Suppressor macrophage treated with lipopolysaccharide for 1 hour (primary cell): ENCODE measurements at regions not wholly inside any gene's neighbourhood (a gene's known extent, or its start where the extent isn't known, plus 50 kb on each side); places are given as distances from the start of the nearest gene placed in this dataset.
"Not testable (repeated sequence)": the region's sequence is repeated elsewhere in the genome, so short reads cannot be mapped to it uniquely, and the experiment has no call there.

ENCODE experiments used
- DNase-seq, 3 donors: peaks; one replicate each; pipeline ENCODE4 v3.0.0-alpha.2; 2020 to 2022

DNA sequence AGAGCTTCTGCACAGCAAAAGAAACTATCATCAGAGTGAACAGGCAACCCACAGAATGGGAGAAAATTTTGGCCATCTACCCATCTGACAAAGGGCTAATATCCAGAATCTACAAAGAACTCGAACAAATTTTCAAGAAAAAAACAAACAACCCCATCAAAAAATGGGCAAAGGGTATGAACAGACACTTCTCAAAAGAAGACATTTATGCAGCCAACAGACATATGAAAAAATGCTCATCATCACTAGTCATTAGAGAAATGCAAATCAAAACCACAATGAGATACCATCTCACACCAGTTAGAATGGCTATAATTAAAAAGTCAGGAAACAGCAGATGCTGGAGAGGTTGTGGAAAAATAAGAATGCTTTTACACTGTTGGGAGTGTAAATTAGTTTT lies 340.6 kb downstream of the TFAP2B start:
- not testable (repeated sequence) for DNase-seq

DNA sequence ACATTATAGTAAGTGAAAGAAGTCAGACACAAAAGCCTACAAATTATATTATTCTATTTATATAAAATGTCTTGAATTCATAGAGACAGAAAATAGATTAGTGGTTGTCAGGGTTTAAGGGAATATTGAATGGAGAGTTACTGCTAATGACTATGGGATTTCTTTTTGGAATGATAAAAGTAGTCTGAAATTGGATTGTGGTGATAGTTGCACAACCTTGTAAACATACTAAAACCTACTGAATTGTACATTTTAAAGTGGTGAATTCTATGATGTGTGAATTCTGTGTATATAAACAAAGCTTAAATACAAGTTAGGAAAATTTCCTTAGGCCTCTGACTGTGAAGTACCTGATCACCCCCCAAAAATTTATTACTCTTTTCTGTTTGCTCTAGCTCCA lies 343.1 kb downstream of the TFAP2B start:
- no peak for DNase-seq

DNA sequence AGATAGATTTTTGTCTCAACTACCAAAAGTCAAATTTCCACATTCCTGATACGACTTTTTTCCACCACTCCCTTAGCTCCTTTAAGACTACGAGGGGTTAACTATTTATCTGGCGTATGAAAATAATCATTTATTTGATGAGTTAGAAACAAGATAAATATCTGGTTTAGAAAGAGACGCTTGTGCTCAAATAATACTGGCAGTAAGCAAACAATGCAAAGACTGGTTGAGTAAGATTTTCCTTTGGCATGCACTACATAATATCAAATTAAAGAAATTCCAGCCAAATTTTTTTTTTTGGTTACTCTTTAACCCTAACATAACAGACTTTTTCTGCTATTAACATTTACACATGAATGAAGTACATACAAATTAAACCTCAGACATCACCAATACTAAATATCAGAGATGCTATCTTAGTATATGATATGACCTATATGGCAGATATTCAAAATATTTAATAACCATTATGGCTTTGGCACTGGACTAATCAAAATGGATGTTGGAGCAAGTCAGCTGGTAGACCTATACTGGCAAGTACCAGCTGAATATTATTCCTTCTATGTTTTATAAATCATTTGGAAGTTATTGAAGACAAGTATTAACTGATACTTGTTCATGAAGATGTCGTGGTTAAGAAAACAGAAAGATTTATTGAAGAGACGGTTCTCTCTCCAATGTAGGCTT lies 345.3 kb downstream of the TFAP2B start:
- DNase-seq, result no peak

DNA sequence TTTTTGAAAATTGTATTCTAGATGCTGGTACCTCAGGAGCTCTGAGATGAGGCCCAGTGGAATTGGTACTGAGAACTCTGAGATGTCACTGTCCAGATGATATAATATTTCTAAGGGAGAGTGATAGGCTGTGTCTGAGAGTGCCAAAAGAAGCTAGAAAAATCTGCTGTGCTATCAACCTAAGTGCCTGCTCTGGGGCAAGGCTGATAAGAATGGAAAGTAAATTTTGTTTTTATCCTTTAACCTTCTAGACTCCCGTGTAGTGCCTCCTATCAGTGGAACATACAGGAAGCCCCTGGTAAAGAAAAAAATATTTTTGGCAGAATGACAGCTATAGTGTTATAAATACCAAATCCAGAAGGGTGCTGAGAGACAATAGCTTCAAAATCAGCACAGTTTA lies 348.2 kb downstream of the TFAP2B start:
- no peak for DNase-seq

DNA sequence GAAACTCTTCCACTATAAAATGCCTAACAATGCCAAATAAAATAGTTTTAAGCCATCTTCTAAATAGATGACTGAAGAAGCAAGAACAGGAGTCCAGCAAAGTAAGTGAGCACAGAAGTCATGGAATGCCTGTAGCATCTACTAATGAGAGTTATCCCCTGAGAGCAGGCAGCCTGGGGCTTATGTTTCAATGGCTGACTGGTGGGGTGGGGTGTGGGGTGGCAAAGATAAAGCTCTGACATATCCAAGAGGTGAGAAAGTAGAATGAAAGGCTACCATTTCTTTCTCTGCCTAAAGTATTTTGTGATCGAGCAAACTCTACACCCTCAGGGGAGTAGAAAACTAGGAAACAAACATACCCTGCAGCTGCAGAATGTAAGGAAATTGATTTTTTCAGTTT lies 348.8 kb downstream of the TFAP2B start:
- DNase-seq, result no peak

DNA sequence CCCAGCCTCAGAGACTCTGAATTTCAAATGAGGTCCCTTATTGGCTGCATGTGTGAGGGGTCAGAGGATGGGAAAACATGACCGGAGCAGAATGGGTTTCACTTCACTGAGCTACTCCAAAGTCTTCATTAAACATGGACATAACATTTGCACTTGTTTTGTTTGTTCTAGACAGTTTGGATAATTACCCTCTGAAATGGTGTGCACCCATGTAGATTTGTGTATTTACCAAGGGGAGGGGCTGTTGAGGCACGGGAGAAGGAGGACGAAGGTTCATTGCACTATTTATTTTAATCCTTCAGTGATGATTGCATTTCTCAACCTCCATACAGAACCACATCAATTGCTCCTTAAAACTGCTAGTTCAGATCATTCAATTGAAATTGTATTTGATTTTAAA lies 364.2 kb downstream of the TFAP2B start:
- DNase-seq, result no peak

DNA sequence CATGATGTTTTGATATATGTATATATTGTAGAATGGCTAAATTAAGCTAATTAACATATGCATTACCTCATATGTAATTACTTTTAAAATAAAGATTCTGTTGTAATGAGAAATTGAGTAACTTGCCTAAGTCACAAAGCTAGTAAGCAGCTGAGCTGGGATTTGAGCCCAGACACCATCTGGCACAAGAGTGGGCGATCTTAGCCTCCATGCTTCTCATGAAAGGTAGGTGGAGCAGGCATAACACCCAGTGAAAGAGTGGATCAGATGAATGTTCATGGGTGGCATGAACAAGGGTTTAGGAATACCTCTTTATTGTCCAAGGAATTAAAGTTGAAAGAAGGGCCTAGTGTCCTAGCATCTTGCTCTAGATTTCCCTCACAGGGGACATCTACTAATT lies 365.4 kb downstream of the TFAP2B start:
- DNase-seq, result no peak

DNA sequence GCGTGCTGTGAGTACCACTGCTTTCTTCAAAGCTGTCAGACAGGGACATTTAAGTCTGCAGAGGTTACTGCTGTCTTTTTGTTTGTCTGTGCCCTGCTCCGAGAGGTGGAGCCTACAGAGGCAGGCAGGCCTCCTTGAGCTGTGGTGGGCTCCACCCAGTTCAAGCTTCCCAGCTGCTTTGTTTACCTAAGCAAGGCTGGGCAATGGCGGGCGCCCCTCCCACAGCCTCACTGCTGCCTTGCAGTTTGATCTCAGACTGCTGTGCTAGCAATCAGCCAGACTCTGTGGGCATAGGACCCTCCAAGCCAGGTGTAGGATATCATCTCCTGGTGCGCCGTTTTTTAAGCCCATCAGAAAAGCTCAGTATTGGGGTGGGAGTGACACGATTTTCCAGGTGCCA lies 374.5 kb downstream of the TFAP2B start:
- not testable (repeated sequence) for DNase-seq

DNA sequence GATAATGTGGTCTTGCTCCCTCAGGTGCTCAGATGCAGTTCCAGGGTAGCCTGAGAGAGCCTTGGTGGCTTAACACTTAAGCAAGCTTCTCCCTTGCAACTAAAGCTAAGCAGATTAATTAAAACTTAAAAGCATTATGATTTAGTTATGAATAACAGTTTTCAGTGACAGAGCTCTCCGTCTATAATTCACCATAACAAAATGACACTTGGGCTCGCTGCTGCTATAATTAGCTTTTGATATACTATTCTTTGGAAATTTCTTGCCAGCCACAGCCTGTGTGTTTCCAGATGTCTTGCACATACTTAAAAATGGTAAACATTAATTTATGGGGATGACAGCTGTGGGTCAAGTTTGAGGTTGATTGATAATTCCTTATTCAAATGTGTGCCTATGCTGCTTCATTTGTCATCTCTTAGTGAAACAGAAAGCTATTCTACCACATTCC lies 380.5 kb downstream of the TFAP2B start:
- no peak for DNase-seq

DNA sequence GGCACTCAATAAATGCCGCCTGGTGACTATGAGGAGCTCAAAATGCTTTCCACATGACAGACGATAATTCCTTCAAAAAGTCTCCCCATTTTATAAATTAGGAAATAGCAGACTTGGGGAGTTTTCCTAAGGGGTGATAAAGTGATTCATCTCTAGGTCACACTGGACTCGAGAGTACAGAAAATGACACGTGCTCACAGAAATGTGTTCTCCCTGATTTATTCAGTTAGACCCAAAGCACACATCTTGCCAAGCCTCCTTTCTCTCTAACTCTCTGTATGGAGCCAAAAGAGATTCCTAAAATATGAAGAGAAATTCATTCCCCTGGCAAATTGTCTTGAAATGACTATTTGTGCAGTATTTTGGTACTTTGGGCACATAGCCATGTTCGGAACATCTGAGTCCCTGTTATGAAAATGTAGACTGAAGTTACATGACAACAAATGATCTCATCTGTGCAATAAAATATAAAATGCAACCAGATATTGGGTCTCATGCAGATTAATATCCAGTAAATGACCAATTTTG lies 381.1 kb downstream of the TFAP2B start:
- no peak for DNase-seq

DNA sequence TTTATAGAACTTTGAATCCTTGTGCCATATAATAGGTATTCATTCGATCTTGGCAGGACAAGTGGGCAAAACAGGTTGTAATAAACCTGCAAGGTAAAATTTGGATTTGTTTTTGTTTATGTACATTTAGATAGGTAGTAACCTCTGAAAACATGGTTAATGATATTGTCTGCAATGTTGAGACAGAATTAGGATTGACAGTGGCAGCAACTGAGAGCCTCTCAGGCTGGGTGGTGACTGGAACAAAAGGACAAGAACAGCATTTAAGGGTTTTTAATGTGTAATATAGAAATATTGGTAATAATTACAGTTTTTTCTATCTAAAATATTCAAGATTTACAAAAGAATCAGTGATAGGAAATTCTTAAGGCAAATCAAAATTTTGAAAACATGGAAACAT lies 382.0 kb downstream of the TFAP2B start:
- no peak for DNase-seq

DNA sequence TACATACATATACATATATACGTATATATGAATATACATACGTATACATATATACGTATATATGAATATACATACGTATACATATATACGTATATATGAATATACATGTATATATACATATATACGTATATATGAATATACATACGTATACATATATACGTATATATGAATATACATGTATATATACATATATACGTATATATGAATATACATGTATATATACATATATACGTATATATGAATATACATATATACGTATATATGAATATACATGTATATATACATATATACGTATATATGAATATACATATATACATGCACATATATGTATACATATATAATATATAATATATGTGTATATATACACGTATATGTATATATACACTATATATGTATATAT lies 384.0 kb downstream of the TFAP2B start:
- DNase-seq, result not testable (repeated sequence)

DNA sequence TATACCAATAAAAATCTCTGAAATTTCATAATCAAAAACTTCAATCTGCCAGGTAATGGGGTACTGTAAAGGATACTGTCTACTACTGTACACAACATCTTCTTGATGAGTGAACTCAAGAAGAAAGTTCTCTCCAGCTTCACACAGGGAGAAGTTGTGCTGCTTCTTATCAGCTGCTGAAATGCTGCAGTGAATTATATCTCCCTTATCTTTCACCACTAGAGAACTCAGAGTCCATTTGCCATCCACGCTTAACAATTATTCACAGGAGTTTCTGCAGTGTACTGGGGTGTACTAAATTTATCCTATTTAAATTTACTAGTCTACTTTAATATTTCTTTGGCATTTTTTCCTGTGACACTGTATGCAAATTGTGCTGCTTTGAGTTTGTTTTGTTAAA lies 384.8 kb downstream of the TFAP2B start:
- DNase-seq, result no peak

DNA sequence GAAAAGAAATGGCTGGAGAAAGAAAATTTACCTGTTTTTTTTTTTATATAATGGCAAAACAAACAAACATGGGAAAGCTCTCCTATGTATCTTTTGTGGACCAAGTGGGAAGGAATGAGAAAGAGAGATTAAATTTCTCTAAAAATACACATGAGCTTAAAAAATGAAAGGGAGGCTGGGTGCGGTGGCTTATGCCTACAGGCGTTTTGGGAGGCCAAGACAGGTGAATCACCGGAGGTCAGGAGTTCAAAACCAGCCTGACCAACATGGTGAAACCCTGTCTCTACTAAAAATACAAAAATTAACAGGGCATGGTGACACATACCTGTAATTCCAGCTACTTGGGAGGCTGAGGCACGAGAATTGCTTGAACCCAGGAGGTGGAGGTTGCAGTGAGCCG lies 388.0 kb downstream of the TFAP2B start:
- DNase-seq, result not testable (repeated sequence)

DNA sequence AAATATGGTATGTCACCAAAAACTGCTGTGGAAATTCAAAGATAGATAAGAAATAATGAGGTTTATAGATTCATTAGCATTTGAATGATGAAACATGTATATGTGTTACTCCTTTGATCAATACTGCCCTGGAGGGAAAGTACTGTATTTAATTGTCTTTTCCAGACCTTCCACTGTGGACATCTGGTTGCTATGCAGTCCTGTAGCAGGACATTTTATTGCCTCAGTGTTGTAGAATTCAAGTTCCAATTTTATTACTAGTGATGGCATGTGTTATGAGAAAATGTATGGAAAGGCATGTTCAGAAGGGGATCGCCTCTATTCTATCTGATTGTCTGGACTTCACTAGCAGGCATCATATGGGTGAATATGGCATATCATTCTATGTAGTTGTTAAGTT lies 391.0 kb downstream of the TFAP2B start:
- no peak for DNase-seq

DNA sequence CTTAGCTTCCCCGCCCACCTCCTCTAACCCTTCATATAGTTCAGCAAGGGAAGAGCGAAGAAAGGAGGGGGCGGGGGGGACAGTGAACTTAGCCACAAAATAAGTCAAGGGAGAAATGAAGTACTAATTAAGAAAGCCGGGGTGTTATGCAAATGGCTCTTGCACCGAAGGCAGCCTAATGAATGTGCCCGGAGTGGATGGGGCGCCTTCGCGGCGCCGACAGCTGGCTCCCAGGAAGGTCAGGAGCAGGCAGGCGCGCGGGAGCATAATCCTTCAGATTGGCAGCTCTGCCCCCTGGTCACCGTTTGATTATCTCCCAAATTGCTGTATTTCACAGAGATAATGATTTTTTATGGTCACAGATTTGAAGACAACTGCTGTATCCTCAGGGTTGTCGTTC lies 395.1 kb downstream of the TFAP2B start:
- peak in 2 of 3 donors; percentile 1 to 3 for DNase-seq

DNA sequence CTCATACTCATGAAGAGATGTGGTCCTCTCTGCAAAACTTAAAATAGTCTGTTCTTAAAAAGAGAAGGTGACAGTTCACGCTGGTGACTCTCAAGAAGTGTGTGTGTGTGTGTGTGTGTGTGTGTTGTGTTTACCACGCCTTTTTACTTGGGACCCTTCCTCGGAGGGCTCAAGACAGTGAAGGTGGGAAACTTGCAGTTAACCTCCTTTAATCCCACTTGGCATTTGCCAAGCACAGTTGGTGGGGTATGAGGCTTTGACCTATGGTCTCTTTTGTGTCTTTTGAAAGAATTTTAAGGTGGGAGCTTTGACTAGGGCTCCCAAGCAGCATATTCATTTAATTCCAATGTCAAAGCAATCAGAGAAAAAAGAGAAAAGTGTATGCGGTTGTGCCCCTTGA lies 395.8 kb downstream of the TFAP2B start:
- no peak for DNase-seq

DNA sequence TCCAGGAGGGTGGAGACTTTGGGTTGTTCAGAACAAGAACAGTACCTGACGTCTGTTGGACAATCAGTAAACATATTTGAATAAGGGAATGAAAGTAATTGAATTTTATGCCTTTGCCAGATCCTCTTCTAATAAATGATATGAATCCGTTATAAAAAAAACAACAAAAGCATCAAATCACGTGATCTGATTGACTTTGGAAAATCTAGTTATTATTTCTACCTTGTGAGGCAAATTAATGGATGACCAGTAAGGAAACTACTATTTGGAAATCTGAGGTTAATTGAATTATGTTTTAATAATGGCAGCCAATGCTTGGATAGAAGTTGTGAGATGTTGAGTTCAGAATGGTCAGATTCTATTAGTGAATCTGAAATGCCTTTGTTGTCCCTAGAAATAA lies 399.5 kb downstream of the TFAP2B start:
- DNase-seq, result no peak

DNA sequence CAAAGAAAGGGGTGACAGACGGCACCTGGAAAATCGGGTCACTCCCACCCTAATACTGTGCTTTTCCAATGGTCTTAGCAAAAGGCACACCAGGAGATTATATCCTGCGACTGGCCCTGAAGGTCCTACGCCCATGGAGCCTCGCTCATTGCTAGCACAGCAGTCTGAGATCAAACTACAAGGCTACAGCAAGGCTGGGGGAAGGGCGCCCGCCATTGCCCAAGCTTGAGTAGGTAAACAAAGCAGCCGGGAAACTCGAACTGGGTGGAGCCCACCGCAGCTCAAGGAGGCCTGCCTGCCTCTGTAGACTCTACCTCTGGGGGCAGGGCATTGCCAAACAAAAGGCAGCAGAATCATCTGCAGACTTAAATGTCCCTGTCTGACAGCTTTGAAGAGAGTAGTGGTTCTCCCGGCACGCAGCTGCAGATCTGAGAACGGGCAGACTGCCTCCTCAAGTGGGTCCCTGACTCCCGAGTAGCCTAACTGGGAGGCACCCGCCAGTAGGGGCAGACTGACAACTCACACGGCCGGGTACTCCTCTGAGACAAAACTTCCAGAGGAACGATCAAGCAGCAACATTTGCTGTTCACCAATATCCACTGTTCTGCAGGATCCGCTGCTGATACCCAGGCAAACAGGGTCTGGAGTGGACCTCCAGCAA lies 406.0 kb downstream of the TFAP2B start:
- not testable (repeated sequence) for DNase-seq

DNA sequence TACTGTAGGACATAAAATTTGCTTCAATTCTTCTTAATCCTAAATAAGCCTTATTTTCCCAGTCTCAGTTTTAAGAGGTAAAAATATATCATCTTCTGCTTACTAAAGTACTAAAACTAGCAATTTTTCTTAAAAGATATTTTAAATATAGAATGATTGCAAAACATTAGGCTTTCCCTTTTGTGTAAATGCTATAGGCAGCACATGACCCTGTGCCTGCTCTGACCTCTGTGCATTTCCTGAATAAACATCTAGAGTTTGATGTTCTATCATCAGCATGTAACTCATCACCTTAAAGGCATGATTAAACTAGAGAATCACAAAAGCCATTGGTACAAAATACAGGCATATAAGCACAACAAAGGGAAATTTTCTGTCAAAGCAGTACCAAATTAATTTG lies 422.7 kb downstream of the TFAP2B start:
- peak; percentile 36 to 60 (median 52) for DNase-seq

DNA sequence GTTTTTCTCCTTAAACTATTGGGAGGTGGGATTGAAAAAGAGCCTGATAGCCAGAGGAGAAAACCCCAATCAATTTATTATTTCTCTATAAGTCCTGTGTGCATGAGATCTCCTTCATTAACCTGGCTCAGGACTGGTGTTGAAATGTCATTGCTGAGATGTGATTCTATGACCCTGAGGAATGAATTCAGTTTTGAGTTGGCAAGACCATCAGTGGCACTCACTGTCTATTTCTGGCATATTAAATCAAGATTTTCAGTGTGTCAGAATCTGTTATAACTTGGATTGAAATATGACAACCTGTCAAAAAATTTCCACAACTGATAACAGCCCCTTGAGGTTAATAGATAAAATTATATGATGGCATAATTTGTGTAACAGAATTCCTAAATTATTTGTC lies 431.1 kb downstream of the TFAP2B start:
- DNase-seq, result no peak

DNA sequence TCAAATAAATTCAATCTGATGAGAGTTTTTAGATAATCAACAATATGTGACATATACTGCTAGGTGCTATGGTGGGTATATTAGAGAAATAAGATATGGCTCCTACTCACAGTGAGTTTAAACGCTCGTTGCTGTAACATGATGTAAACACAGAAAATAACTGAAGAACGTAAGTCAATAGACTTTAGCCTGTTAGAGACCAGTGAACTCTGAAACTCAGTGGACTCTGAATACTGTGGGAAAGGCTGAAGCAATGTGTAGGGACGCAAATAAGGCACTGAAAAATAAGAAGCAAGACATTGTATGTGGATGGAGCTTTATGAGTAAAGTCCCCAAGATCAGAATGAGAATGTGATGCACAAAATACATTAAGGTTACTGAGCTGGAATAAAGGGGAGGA lies 431.6 kb downstream of the TFAP2B start:
- DNase-seq, result no peak

DNA sequence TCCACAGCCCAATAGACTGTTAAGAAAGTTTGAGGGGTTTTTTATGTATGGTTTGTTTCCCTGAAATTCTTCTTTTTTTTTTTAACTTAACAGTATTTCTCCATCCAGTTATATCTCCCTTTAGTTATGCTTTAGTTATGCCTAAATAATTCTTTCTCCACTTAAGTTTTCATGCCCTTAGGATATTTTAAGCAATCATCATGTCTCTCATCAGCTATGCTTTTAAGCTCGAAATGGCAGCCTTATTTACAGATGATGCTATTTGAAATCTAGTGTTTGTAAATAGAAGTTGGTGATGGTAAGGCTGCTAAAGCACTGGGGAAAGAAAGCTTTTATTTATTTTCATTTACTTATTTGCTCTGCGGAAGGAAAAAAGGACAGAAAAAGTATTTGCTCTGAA lies 439.3 kb downstream of the TFAP2B start:
- DNase-seq, result no peak

DNA sequence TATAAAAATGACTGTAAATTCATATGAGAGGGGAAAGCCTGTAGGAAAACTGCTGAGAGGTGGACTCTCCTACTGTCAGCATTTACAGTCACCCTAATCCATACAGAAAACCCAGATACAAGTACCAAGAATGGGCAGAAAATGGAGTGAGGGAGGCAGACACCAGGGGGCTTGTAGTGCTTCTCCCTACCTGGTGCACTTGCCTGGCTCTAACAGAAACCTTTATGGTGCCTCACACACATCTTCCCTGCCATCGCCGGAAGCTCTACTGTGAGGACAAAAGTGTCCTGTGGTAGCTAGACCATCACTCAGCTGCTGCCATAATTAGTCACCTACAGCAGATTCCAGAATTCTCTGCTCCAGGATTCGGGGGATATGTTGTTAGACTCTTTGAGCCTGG lies 441.3 kb downstream of the TFAP2B start:
- DNase-seq, result no peak

DNA sequence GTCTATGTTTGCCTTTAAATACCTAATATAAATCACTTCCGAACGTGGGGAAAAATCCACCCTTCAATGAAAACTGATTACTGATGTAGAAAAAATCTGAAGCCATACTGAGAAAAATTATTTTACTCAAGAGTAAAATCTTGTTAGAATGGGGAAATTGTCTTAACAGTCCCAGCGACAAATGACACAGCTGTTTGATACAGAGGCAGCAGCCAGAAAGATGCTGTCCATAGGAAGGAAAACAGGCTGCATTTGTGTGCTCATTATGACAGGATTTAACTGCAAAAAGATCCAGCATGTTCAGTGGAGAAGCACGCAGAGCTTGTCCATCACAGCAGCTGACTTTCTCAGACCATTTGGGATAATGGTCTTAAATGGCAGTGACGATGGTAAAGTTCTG lies 443.0 kb downstream of the TFAP2B start:
- no peak for DNase-seq
